ENCODE measurements at regions not wholly inside any gene's neighbourhood (a gene's known extent, or its start where the extent isn't known, plus 50 kb on each side); places are given as distances from the start of the nearest gene placed in this dataset.

- no peak for TF ChIP-seq CTCF (IDR thresholded peaks at IDR 0.05; ENCODE audit: low read depth, low read length, missing control alignments)
- H3K4me3 ChIP-seq (replicated peaks; ENCODE audit: low read depth, low read length), result no peak overlapping the region
- DNase-seq (ENCODE audit: extremely low read depth, low read depth), result no peak
These were observed 1106.2 kb upstream of the CELF2 start for GRCh38 chr10:9911488-9911887.

- no peak overlapping the region for H3K4me3 ChIP-seq (replicated peaks; ENCODE audit: low read depth, low read length)
- no peak for TF ChIP-seq CTCF (IDR thresholded peaks at IDR 0.05; ENCODE audit: low read depth, low read length, missing control alignments)
- DNase-seq (ENCODE audit: extremely low read depth, low read depth), result no peak
These were observed 1103.7 kb upstream of the CELF2 start for GRCh38 chr10:9913876-9914514.

- no peak for TF ChIP-seq CTCF (IDR thresholded peaks at IDR 0.05; ENCODE audit: low read depth, low read length, missing control alignments)
- no peak overlapping the region for H3K4me3 ChIP-seq (replicated peaks; ENCODE audit: low read depth, low read length)
- no peak for DNase-seq (ENCODE audit: extremely low read depth, low read depth)
These were observed 1096.1 kb upstream of the CELF2 start for GRCh38 chr10:9921544-9921943.

GRCh38 chr10:9922126-9922870, 1095.4 kb upstream of the CELF2 start:
- TF ChIP-seq CTCF (IDR thresholded peaks at IDR 0.05; ENCODE audit: low read depth, low read length, missing control alignments), result no peak
- DNase-seq (ENCODE audit: extremely low read depth, low read depth), result no peak
- no peak overlapping the region for H3K4me3 ChIP-seq (replicated peaks; ENCODE audit: low read depth, low read length)

- TF ChIP-seq CTCF (IDR thresholded peaks at IDR 0.05; ENCODE audit: low read depth, low read length, missing control alignments), result no peak
- H3K4me3 ChIP-seq (replicated peaks; ENCODE audit: low read depth, low read length), result no peak overlapping the region
- no peak for DNase-seq (ENCODE audit: extremely low read depth, low read depth)
These were observed 1091.7 kb upstream of the CELF2 start for GRCh38 chr10:9926003-9926402.

GRCh38 chr10:9926881-9927280, 1090.8 kb upstream of the CELF2 start:
- H3K4me3 ChIP-seq (replicated peaks; ENCODE audit: low read depth, low read length), result no peak overlapping the region
- no peak for DNase-seq (ENCODE audit: extremely low read depth, low read depth)
- TF ChIP-seq CTCF (IDR thresholded peaks at IDR 0.05; ENCODE audit: low read depth, low read length, missing control alignments), result no peak
